SIG-M5 treated with dmso at 0.1 percent for 504 hours (cell line): ENCODE measurements at regions not wholly inside any gene's neighbourhood (a gene's known extent, or its start where the extent isn't known, plus 50 kb on each side); places are given as distances from the start of the nearest gene placed in this dataset.
A peak's percentile ranks its signal among the peaks of the same experiment; 100 is the strongest.
"Not testable (repeated sequence)": the region's sequence is repeated elsewhere in the genome, so short reads cannot be mapped to it uniquely, and the experiment has no call there.

Experiments used
- DNase-seq: peaks from one replicate; lab custom pipeline; 2025; ENCODE audit not compliant: unreplicated experiment; lab: John Stamatoyannopoulos, UW

- peak; percentile 47 for DNase-seq
These were observed 141.5 kb downstream of the GABRG2 start for GRCh38 chr5:162209005-162209605.

DNA sequence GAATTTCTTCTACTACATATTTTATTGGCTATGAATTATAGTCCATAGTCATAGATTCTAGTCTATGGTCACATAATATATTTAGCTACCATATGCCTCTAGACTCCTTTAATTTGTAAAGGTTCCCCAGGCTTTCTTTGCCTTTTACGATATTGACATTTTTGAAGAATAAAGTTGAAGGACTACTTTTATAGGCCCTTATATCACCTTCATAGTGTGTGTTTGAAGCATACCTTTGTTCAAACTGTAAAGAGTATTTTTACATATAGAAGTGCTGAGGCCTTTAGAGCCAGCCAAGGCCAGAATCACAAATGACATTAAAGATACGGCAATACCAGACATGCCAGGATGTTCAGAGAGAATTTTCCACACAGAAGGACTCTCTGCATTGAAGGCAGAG, 147.0 kb downstream of the GABRG2 start:
- DNase-seq, result no peak

GRCh38 chr5:162217037-162217436, 149.5 kb downstream of the GABRG2 start:
- DNase-seq, result no peak

GRCh38 chr5:162221910-162222309, 154.3 kb downstream of the GABRG2 start:
- DNase-seq, result no peak

DNA sequence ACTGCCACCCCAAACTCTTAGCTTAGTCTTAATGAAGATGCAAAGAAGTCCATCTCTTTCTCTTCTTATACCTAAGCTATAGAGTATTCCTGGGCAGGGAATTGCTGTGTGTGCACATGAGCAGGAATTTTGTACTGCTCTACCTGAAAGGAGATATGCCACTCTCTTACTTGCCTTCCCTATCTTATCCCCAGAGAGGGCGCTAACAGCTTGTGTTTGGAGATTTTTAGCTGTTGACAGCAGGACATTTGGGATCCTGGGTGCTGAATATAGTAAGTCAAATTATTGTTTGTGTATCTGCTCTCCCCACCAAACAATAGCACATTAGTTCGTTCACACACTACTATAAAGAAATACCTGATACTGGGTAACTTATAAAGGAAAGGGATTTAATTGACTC, 159.5 kb downstream of the GABRG2 start:
- peak; percentile 4 for DNase-seq

DNA sequence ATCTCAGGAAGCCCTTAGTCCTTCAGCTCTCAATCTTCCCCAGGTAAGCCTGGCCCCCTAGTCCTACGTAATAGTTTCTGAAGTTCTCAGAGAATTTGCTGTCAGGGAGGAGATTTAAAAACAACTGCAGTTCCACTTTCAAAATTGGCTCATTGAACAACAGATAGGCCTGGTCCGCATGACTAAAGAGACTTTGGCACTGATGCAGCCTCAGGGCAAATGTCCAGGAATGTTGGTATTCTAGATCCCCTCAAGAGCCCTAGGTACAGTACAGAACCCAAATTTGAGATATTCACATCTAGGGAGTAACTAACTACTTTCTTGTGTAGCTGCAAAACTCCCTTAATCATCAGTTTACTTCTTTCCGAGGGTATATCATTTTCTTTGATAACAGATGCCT, 162.8 kb downstream of the GABRG2 start:
- DNase-seq, result no peak

DNA sequence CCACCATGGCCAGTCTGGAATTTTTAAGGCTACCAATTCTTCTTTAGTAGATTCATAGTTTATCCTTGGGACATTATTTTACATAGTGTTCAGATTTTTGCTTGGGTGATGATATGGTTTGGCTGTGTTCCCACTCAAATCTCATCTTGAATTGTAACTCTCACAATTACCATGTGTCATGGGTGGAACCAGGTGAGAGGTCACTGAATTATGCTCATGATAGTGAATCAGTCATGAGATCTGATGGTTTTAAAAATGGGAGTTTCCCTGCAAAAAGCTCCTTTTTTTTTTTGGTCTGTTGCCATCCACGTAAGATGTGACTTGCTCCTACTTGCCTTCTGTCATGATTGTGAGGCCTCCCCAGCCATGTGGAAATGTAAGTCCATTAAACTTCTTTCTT, 163.9 kb downstream of the GABRG2 start:
- DNase-seq, result no peak

DNA sequence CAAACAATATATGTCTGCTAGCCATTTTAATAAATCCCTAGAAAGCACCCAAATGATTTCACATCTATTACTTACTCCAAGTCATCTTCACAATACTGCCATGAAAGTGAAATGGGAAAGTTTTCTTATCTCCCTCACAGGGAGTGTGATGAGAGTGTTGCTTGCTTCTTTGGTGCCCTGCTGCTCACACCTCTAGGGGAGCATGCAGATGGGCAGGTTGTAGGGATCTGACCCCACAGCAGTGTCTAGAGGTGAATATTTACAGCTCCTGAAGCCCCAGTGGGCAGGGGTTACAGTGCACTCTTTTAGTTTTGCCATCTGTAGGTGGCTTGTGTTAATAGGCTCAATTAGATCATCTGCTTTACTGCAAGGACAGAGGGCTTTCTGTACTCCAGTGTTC, 173.2 kb downstream of the GABRG2 start:
- no peak for DNase-seq

GRCh38 chr5:162242416-162242815, 174.8 kb downstream of the GABRG2 start:
- no peak for DNase-seq

- no peak for DNase-seq
These were observed 176.1 kb downstream of the GABRG2 start for GRCh38 chr5:162243651-162244050.

GRCh38 chr5:162248107-162248713, 180.6 kb downstream of the GABRG2 start:
- no peak for DNase-seq

DNA sequence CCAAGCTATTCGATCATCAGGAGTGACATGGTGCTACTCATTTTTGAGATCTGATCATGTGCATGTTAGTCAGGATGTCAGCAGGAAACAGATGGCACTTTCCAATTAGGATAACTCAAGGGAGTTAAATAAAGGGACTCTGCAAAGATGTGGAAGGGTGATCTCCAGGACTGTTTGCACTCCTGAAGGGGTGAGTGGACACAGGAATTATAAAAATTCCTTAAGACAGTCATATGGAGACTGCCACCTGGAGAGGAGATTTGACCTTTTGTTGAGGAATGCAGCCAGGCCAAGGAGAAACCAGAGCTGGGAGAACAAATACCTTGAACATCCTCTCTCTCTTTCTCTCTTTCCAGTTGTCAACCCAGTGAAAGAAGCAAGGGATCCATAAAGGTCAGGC, 189.1 kb downstream of the GABRG2 start:
- no peak for DNase-seq

- no peak for DNase-seq
These were observed 201.3 kb downstream of the GABRG2 start for GRCh38 chr5:162268694-162269481.

DNA sequence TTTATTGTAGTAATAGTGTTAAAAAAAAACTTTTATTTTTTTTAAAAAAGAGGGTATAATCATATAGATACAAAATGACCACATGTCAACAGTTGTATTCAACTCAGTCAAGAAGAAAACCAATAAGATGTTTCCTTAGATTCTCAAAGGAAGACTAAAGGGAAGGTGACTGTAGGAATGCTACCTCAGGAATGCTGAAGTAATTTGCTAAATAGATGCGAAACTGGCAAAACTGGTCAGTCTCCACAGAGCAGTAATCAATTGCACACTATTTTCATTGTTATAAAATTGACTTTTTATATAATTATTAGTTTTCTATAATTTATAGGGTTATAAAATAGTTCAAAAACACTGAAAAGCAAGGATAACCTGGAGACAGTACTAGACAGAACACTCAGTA, 204.8 kb downstream of the GABRG2 start:
- no peak for DNase-seq

DNA sequence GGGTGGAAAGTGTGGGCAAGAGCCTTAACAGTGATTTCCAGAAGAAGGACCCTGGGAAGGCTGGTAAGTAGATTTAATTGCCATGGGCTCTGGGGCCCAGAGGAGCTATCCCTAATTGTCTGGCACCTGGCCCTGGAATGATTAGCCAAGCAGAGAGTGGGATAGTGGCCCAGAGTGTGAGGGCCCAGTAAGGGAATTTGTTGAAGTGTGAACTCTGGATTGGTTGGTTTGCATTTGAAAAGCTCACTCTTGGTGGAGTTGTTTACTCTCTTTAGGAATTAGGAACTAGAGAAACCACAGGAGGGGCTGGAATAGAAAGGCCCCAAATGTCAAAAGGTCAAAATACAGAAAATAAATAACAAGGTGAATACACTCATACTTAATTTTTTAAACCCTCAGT, 207.1 kb downstream of the GABRG2 start:
- DNase-seq, result no peak

GRCh38 chr5:162275387-162275786, 207.8 kb downstream of the GABRG2 start:
- DNase-seq, result not testable (repeated sequence)

GRCh38 chr5:162282191-162282590, 214.6 kb downstream of the GABRG2 start:
- no peak for DNase-seq

DNA sequence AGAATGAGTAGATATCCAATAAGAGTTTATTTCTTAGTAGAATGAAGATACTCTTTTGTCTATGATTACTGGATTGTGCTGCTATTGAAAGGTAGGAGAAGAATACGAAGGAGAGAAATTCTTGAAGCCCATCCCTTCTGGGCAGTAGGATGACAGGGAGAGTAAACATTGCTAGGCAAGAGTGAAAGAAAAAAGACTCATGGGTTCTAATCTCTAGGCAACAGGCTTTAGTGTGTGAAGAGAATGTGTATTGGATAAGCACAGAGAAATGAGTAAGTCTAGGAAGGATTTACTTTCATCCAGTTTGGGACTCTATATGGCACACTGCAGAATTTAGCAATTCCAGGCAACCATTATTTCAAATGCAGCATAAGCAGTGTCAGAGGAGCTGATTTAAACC, 216.0 kb downstream of the GABRG2 start:
- DNase-seq, result no peak

- no peak for DNase-seq
These were observed 221.2 kb downstream of the GABRG2 start for GRCh38 chr5:162288647-162289296.

DNA sequence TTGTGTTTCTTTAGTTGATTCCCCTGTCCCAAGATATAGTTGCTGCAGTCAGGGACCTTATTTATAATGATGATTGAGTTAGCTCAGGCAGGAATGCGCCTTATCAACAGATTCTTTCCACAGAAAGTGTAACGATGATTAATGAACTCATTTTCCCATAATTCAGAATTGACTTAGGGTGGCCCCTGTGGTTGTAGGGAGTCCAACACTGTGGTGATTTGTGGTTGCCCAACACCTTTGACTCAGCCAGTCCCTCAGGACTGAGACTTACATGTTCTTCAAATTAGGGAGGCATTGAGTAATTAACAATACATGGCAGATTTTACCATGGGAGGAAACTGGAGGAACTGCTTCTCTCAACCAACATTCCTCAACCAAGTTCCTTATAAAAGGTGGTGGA, 221.9 kb downstream of the GABRG2 start:
- DNase-seq, result no peak

- no peak for DNase-seq
These were observed 232.2 kb downstream of the GABRG2 start for GRCh38 chr5:162299793-162300192.

DNA sequence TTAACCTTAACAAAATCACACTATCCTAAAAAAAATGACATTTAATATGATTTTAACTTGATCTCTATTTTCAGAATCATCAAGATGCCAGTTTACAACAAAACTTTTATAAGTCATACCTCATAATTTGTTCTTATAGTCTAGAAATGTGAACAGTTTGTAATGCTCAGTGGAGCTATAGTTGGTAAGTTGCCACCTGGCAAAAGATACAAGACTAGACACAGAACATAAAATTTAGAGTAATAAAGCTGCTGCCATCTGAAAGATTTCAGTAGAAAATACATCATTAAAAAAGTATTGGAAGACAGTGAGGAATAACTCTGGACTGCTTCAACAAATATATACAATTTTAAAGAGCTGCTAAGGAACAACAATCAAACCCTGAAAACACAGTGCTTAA, 233.8 kb downstream of the GABRG2 start:
- DNase-seq, result no peak
